Parathyroid adenoma (tissue), 2 donors: ENCODE measurements at regions not wholly inside any gene's neighbourhood (a gene's known extent, or its start where the extent isn't known, plus 50 kb on each side); places are given as distances from the start of the nearest gene placed in this dataset.

Experiments used
- H2AFZ ChIP-seq: fragments of 300-600 bp; sonication (generic); one replicate; pipeline ENCODE4 v1.7.0; 2017; ENCODE audit warnings: antibody characterized with exemption, mild to moderate bottlenecking
- H3K27ac ChIP-seq: fragments of 300-600 bp; sonication (generic); one replicate; pipeline ENCODE4 v1.7.0; 2017
- H3K27me3 ChIP-seq: fragments of 300-600 bp; sonication (generic); one replicate; pipeline ENCODE4 v1.7.0; 2017; ENCODE audit warnings: low read length; ENCODE audit not compliant: control insufficient read depth, insufficient read depth
- H3K36me3 ChIP-seq: fragments of 300-600 bp; sonication (generic); one replicate; pipeline ENCODE4 v1.7.0; 2017; ENCODE audit warnings: low read length; ENCODE audit not compliant: control insufficient read depth, insufficient read depth
- H3K4me1 ChIP-seq: fragments of 300-600 bp; sonication (generic); one replicate; pipeline ENCODE4 v1.7.0; 2017; ENCODE audit warnings: control low read depth
- H3K4me2 ChIP-seq: fragments of 300-600 bp; sonication (generic); one replicate; pipeline ENCODE4 v1.7.0; 2017; ENCODE audit warnings: low read length
- H3K4me3 ChIP-seq: fragments of 300-600 bp; sonication (generic); one replicate; pipeline ENCODE4 v1.7.0; 2017; ENCODE audit warnings: low read depth, low read length
- H3K79me2 ChIP-seq: fragments of 300-600 bp; sonication (generic); one replicate; pipeline ENCODE4 v1.7.0; 2017; ENCODE audit warnings: control low read depth
- H3K9ac ChIP-seq: fragments of 300-600 bp; sonication (generic); one replicate; pipeline ENCODE4 v1.7.0; 2017; ENCODE audit warnings: mild to moderate bottlenecking
- H3K9me3 ChIP-seq: fragments of 300-600 bp; sonication (generic); one replicate; pipeline ENCODE4 v1.7.0; 2017; ENCODE audit warnings: low read length; ENCODE audit not compliant: control insufficient read depth
- TF ChIP-seq, protein P1 (sequence below): fragments of 300-600 bp; sonication (generic); IDR thresholded peaks from one replicate; pipeline ENCODE4 v1.7.0; 2017; ENCODE audit warnings: antibody characterized with exemption, mild to moderate bottlenecking
- donor health status: primary hyperparathyroidism.

DNA sequence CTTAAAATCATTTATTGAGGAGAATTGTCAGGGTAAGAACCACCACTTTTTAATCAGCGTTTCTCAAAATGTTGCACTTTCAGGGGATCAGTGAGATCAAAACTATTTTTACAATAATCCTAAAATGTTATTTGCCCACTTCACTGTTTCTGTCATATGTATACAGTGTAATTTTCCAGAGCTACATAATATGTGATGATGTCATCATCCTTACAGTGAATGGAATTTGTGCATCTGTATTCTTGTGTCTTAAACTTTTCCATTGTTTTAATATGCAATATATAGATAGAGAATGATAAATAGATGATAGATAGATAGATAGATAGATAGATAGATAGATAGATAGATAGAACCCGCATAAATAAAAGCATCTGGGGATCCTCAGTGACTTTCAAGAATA, 518.0 kb downstream of the ADCYAP1 start:
- no peak overlapping the region for H3K4me3 ChIP-seq

DNA sequence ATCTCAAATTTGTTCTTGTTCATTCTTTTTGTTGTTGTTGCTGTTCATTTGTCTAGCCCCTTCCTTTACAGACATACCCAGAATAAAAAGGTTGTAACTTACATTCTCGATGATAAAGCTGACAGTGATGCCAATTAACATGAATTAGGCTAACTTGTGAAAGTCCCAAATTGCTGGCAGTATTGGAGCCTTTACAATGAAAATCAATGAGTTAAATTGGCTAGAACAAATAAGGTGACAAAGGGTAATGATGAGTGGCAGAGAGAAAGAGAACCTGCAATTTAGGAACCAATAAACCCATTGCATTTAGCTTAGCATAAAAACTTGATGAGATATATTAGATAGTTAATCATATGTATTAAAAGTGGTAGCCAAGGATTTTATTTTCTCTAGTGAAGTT, 521.0 kb downstream of the ADCYAP1 start:
- Histone ChIP-seq H3K9ac (no peak overlapping the region), H3K4me2 (no peak overlapping the region), H3K36me3 (no peaks in the 10 kb centered on the region), H3K27ac (no peak overlapping the region), H3K79me2 (no peaks in the 10 kb centered on the region), H3K4me3 (no peak overlapping the region), H3K4me1 (no peaks in the 10 kb centered on the region), H3K9me3 (no peaks in the 10 kb centered on the region), H3K27me3 (no peaks in the 10 kb centered on the region), H2AFZ (no peak overlapping the region)
- TF ChIP-seq, protein P1, sequence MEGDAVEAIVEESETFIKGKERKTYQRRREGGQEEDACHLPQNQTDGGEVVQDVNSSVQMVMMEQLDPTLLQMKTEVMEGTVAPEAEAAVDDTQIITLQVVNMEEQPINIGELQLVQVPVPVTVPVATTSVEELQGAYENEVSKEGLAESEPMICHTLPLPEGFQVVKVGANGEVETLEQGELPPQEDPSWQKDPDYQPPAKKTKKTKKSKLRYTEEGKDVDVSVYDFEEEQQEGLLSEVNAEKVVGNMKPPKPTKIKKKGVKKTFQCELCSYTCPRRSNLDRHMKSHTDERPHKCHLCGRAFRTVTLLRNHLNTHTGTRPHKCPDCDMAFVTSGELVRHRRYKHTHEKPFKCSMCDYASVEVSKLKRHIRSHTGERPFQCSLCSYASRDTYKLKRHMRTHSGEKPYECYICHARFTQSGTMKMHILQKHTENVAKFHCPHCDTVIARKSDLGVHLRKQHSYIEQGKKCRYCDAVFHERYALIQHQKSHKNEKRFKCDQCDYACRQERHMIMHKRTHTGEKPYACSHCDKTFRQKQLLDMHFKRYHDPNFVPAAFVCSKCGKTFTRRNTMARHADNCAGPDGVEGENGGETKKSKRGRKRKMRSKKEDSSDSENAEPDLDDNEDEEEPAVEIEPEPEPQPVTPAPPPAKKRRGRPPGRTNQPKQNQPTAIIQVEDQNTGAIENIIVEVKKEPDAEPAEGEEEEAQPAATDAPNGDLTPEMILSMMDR = no peak

More for the DNA sequence above, 518.0 kb downstream of the ADCYAP1 start:
- no peak overlapping the region for H3K27ac ChIP-seq
- H2AFZ ChIP-seq = no peak overlapping the region
- H3K4me1 ChIP-seq = no peaks in the 10 kb centered on the region
- H3K27me3 ChIP-seq = no peaks in the 10 kb centered on the region
- no peak overlapping the region for H3K4me2 ChIP-seq
- no peak overlapping the region for H3K9ac ChIP-seq
- TF ChIP-seq, protein P1 = no peak
- no peaks in the 10 kb centered on the region for H3K9me3 ChIP-seq
- H3K36me3 ChIP-seq = no peaks in the 10 kb centered on the region
- no peaks in the 10 kb centered on the region for H3K79me2 ChIP-seq

DNA sequence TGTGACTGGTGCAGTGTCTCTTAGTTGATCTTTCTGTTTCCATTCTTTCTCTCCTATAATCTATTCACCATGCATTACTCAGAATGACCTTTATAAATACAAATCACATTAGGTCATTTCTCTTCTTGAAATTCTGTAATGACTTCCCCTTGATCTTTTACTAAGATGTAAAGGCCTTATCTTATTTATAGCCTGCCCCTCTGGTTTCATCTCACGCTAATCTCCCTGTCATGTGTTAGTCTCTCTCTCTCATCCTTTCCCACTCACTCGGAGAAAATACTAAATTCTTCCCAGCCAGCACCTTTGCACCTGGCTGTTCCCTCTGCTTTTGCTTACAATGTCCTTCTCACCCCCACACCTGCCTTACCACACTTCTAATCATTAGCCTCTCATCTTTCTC, 530.8 kb downstream of the ADCYAP1 start:
- no peaks in the 10 kb centered on the region for H3K36me3 ChIP-seq
- no peak overlapping the region for H2AFZ ChIP-seq
- H3K9me3 ChIP-seq = no peaks in the 10 kb centered on the region
- H3K27ac ChIP-seq = no peak overlapping the region
- H3K4me2 ChIP-seq = no peak overlapping the region
- no peaks in the 10 kb centered on the region for H3K4me1 ChIP-seq
- H3K79me2 ChIP-seq = no peaks in the 10 kb centered on the region
- no peak overlapping the region for H3K9ac ChIP-seq
- TF ChIP-seq, protein P1 = no peak
- H3K27me3 ChIP-seq = no peaks in the 10 kb centered on the region
- no peak overlapping the region for H3K4me3 ChIP-seq

DNA sequence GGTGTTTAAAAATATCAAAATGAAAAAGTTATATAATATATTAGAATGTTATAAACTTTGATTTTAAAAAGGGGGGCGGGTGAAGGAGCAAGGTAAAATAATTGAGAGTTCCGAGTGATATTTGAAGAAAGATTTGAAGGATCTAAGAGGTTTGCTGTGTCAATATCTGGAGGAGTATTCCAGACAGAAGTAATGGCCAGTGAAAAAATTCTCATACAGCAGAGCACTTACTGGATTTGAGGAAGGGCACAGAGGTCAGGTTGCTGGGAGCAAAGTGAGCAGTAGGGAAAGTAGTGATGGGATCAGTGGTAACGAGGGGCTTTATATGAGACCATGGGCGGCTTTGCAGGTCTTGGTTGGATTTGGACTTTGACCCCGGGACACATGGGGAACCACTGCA, 531.5 kb downstream of the ADCYAP1 start:
- Histone ChIP-seq H3K9me3 (no peaks in the 10 kb centered on the region), H3K4me1 (no peaks in the 10 kb centered on the region), H3K27me3 (no peaks in the 10 kb centered on the region), H3K79me2 (no peaks in the 10 kb centered on the region), H3K4me2 (no peak overlapping the region), H3K9ac (no peak overlapping the region), H2AFZ (no peak overlapping the region), H3K36me3 (no peaks in the 10 kb centered on the region), H3K4me3 (no peak overlapping the region), H3K27ac (no peak overlapping the region)
- TF ChIP-seq, protein P1 = no peak

DNA sequence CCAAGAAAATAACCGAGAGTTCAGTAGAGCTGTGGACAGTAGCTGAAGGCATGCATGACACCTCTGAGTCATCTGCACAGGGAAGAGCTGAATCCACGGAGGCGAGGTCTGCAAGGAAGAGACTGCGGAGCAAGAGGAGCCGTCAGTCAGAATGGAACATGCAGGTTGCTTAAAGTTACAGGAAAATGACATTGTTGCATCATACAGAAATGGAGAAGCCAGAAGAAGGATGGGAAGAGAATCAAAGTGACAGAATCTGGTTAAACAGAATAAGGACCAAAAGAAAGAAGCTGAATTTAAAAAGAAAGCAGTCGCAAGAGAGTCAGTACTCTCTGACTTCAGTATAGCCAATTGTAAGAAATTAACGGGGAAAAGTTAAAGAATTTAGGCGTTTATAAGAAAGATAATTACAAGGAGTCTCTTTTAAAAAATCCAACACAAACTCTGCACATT, 533.8 kb downstream of the ADCYAP1 start:
- Histone ChIP-seq H3K36me3 (no peaks in the 10 kb centered on the region), H3K27me3 (no peaks in the 10 kb centered on the region), H2AFZ (no peak overlapping the region), H3K9me3 (no peaks in the 10 kb centered on the region), H3K4me1 (no peaks in the 10 kb centered on the region), H3K79me2 (no peaks in the 10 kb centered on the region), H3K4me2 (no peak overlapping the region), H3K27ac (no peak overlapping the region), H3K4me3 (no peak overlapping the region), H3K9ac (no peak overlapping the region)
- TF ChIP-seq, protein P1 = no peak
